A549 (cell line): ENCODE measurements at regions not wholly inside any gene's neighbourhood (a gene's known extent, or its start where the extent isn't known, plus 50 kb on each side); places are given as distances from the start of the nearest gene placed in this dataset.

Experiments used
- ATAC-seq, 2 experiments: fragments of 200-7000 bp in 1 of 2; fragments of >200 bp in 1 of 2; cut with Nextera tagmentation in 1 of 2; cut with Tn5 transposase in 1 of 2; 3 replicates each; pipeline versions ENCODE4 v1.8.0 to v1.9.1; 2018 to 2020; ENCODE audit warnings: mild to moderate bottlenecking in 1 of 2, moderate library complexity in 1 of 2
- CTCF ChIA-PET: fragments of 300-600 bp; sonication (Branson Sonifier 250); formaldehyde crosslinking; extraction: SDS; loops from one replicate; lab custom pipeline; 2021; ENCODE audit warnings: antibody characterized with exemption, inconsistent platforms; lab: Yijun Ruan, JAX
- POLR2A ChIA-PET: fragments of 350-600 bp; formaldehyde crosslinking; extraction: SDS; loops from one replicate; lab custom pipeline; 2021; ENCODE audit warnings: antibody characterized with exemption, inconsistent platforms; lab: Yijun Ruan, JAX
- DNase-seq, 2 experiments: peaks; one replicate each; pipeline versions ENCODE4 v3.0.0 to v3.0.0-alpha.2; 2011 to 2016; ENCODE audit warnings: low read depth in 1 of 2, low spot score in 1 of 2
- FAIRE-seq: peaks from 2 replicates; lab custom pipeline; 2011; peaks lifted over from hg19 to GRCh38; lab: Jason Lieb, UNC
- H3K27ac ChIP-seq, 2 experiments: fragments of >200 bp; sonication (Bioruptor Twin); formaldehyde crosslinking; 3 replicates each; pipeline ENCODE4 v1.5.1; 2016 to 2017
- H3K4me1 ChIP-seq: fragments of >200 bp; sonication (Bioruptor Twin); formaldehyde crosslinking; 3 replicates; pipeline ENCODE4 v1.6.1; 2016
- H3K4me2 ChIP-seq: fragments of >200 bp; sonication (Bioruptor Twin); formaldehyde crosslinking; 3 replicates; pipeline ENCODE4 v1.6.1; 2016
- H3K4me3 ChIP-seq: fragments of >200 bp; sonication (Bioruptor Twin); formaldehyde crosslinking; 3 replicates; pipeline ENCODE4 v1.5.1; 2016
- H3K9me3 ChIP-seq: fragments of >200 bp; sonication (Bioruptor Twin); formaldehyde crosslinking; 3 replicates; pipeline ENCODE4 v1.6.1; 2016
- CBX2 ChIP-seq: fragments of 200-600 bp; sonication (generic); IDR thresholded peaks from 2 replicates; pipeline ENCODE4 v1.6.1; 2016; ENCODE audit warnings: low read depth, mild to moderate bottlenecking, borderline replicate concordance
- CBX8 ChIP-seq: fragments of 200-600 bp; sonication (generic); IDR thresholded peaks from 2 replicates; pipeline ENCODE4 v1.6.1; 2016
- CHD2 ChIP-seq: fragments of 150-350 bp; IDR thresholded peaks from 2 replicates; pipeline ENCODE4 v1.6.1; 2014; ENCODE audit warnings: low read length; ENCODE audit not compliant: partially characterized antibody
- CTCF ChIP-seq: fragments of >200 bp; sonication (Bioruptor Twin); formaldehyde crosslinking; IDR thresholded peaks from 3 replicates; pipeline ENCODE4 v1.5.1; 2016
- EHMT2 ChIP-seq: fragments of 200-600 bp; sonication (generic); IDR thresholded peaks from 2 replicates; pipeline ENCODE4 v1.6.1; 2016; ENCODE audit warnings: antibody characterized with exemption, low read depth, mild to moderate bottlenecking, moderate library complexity
- ELK1 ChIP-seq: fragments of 150-350 bp; IDR thresholded peaks from 2 replicates; pipeline ENCODE4 v1.6.1; 2014; ENCODE audit warnings: low read depth, mild to moderate bottlenecking, low read length
- FOSL2 ChIP-seq, 2 experiments: fragments of 450-650 bp in 1 of 2; fragments of >200 bp in 1 of 2; sonication (Bioruptor Twin) in 1 of 2; formaldehyde crosslinking; IDR thresholded peaks; 2 replicates each; pipeline versions ENCODE4 v1.5.0 to v1.6.1; 2016 to 2020; ENCODE audit warnings: mild to moderate bottlenecking in 1 of 2, moderate library complexity in 1 of 2
- FOXS1 ChIP-seq: fragments of 250-450 bp; sonication (Bioruptor Pico); IDR thresholded peaks from 2 replicates; pipeline ENCODE4 v1.5.0; 2020; ENCODE audit warnings: mild to moderate bottlenecking, moderate library complexity
- GATA3 ChIP-seq: IDR thresholded peaks from 2 replicates; pipeline ENCODE4 v1.6.1; 2012; ENCODE audit warnings: borderline replicate concordance
- HEYL ChIP-seq: fragments of 250-450 bp; sonication (Bioruptor Pico); IDR thresholded peaks from 2 replicates; pipeline ENCODE4 v1.8.0; 2021; ENCODE audit warnings: mild to moderate bottlenecking, moderate library complexity
- HOXA7 ChIP-seq: fragments of 250-450 bp; sonication (Bioruptor Pico); IDR thresholded peaks from 2 replicates; pipeline ENCODE4 v1.5.0; 2020; ENCODE audit warnings: mild to moderate bottlenecking, moderate library complexity
- HOXB5 ChIP-seq: fragments of 250-450 bp; sonication (Bioruptor Pico); IDR thresholded peaks from 2 replicates; pipeline ENCODE4 v1.5.0; 2020; ENCODE audit warnings: mild to moderate bottlenecking, moderate library complexity
- JUNB ChIP-seq: fragments of >200 bp; sonication (Bioruptor Twin); formaldehyde crosslinking; IDR thresholded peaks from 2 replicates; pipeline ENCODE4 v1.6.1; 2016
- MAFK ChIP-seq: fragments of 450-650 bp; IDR thresholded peaks from 2 replicates; pipeline ENCODE4 v1.6.1; 2014; ENCODE audit not compliant: partially characterized antibody
- MAX ChIP-seq: IDR thresholded peaks from 2 replicates; pipeline ENCODE4 v1.6.1; 2012
- MYC ChIP-seq: IDR thresholded peaks from 2 replicates; pipeline ENCODE4 v1.6.1; 2012; ENCODE audit warnings: mild to moderate bottlenecking, inconsistent platforms, low read length, improper control_type of control experiment, borderline replicate concordance
- NFE2L2 ChIP-seq: fragments of 150-350 bp; conservative IDR thresholded peaks from 2 replicates; pipeline ENCODE4 v1.6.1; 2014; ENCODE audit warnings: low read length
- POLR2A ChIP-seq: IDR thresholded peaks from 2 replicates; pipeline ENCODE4 v1.6.1; 2012; ENCODE audit warnings: mild to moderate bottlenecking, low read length
- POLR2AphosphoS2 ChIP-seq: conservative IDR thresholded peaks from 2 replicates; pipeline ENCODE4 v1.6.1; 2012; ENCODE audit warnings: low read length, improper control_type of control experiment, inconsistent platforms
- RAD21 ChIP-seq, 2 experiments: fragments of >200 bp in 1 of 2; sonication (Bioruptor Twin) in 1 of 2; formaldehyde crosslinking in 1 of 2; IDR thresholded peaks in 1 of 2; conservative IDR thresholded peaks in 1 of 2; 2 replicates in 1 of 2; 3 replicates in 1 of 2; pipeline ENCODE4 v1.6.1; 2012 to 2018; ENCODE audit warnings: inconsistent platforms in 1 of 2
- RARB ChIP-seq: fragments of 250-450 bp; sonication (Bioruptor Pico); IDR thresholded peaks from 2 replicates; pipeline ENCODE4 v1.8.0; 2021; ENCODE audit warnings: mild to moderate bottlenecking, moderate library complexity
- SMC3 ChIP-seq: fragments of >200 bp; sonication (Bioruptor Twin); formaldehyde crosslinking; IDR thresholded peaks from 3 replicates; pipeline ENCODE4 v1.6.1; 2018; ENCODE audit warnings: inconsistent platforms
- SREBF2 ChIP-seq: fragments of 450-650 bp; IDR thresholded peaks from 2 replicates; pipeline ENCODE4 v1.6.1; 2014; ENCODE audit warnings: mild to moderate bottlenecking, moderate library complexity
- TFCP2L1 ChIP-seq: fragments of 250-450 bp; sonication (Bioruptor Pico); IDR thresholded peaks from 2 replicates; pipeline ENCODE4 v1.5.0; 2021; ENCODE audit warnings: mild to moderate bottlenecking
- TP53 ChIP-seq: fragments of 250-450 bp; sonication (Bioruptor Pico); IDR thresholded peaks from 2 replicates; pipeline ENCODE4 v1.5.0; 2021; ENCODE audit warnings: mild to moderate bottlenecking, moderate library complexity
- ZC3H11A ChIP-seq: fragments of 450-650 bp; IDR thresholded peaks from 2 replicates; pipeline ENCODE4 v1.6.1; 2014; ENCODE audit warnings: antibody characterized with exemption, mild to moderate bottlenecking
- WGBS: methylation state at CpG from one replicate; pipeline ENCODE4 v1.1.6; 2017; ENCODE audit errors: missing lambda C conversion rate; 5-methylcytosine and 5-hydroxymethylcytosine counted together
- TF ChIP-seq, protein P1 (sequence below): fragments of 450-650 bp; IDR thresholded peaks from 2 replicates; pipeline ENCODE4 v1.6.1; 2014; ENCODE audit warnings: antibody characterized with exemption
- TF ChIP-seq, protein P2 (sequence below): fragments of 250-450 bp; sonication (Bioruptor Pico); IDR thresholded peaks from 2 replicates; pipeline ENCODE4 v1.5.0; 2020; ENCODE audit warnings: low read depth, mild to moderate bottlenecking, moderate library complexity

DNA sequence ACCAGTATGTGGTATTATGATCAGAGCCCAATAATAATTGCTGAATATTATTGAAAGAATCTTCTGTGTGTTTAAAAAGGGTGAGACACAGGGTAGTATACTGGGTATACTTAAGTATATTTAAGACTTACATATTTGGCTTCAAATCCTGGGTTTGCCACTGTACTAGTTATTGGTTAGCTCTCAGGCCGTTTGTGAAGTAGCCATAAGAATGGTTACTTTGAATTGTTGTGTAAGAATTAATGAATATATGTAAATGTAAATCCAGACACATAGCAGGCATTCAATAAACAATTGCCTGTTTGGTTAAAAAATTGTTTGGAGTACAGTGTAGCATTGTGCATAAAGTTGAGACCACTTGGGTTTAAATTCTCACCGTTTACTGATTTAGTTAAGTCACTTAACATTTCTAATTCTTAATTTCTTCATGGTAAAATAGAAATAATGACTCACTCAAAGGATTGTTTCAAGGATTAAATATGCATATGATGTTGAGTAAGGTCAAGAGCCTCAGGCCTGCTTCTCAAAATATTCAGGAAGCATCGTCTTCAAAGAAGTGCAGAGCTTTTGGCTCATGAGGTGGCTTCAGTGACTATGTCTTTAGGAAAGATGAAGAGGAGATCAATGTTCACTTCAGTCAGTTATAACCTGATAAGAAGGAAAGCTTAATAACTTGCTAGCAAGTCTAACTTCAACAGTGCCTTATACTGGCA lies 207.9 kb upstream of the NT5C1B start:
- TF ChIP-seq POLR2AphosphoS2, result no peak
- TF ChIP-seq FOXS1, result no peak
- TF ChIP-seq POLR2A, result no peak
- TF ChIP-seq SMC3, result no peak
- no peak for TF ChIP-seq CBX2
- TF ChIP-seq ZC3H11A, result no peak
- no peak for TF ChIP-seq MYC
- no peak for TF ChIP-seq TP53 (CRISPR knock-in tag)
- TF ChIP-seq NFE2L2, result no peak
- no peak for TF ChIP-seq CBX8
- no peak for TF ChIP-seq MAFK
- no peak for TF ChIP-seq HOXB5 (CRISPR knock-in tag)
- TF ChIP-seq RAD21 (conservative IDR thresholded peaks at IDR 0.05 in 1 of 2, IDR thresholded peaks at IDR 0.05 in 1 of 2), result no peak
- TF ChIP-seq, protein P1, sequence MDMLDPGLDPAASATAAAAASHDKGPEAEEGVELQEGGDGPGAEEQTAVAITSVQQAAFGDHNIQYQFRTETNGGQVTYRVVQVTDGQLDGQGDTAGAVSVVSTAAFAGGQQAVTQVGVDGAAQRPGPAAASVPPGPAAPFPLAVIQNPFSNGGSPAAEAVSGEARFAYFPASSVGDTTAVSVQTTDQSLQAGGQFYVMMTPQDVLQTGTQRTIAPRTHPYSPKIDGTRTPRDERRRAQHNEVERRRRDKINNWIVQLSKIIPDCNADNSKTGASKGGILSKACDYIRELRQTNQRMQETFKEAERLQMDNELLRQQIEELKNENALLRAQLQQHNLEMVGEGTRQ, result no peak
- no peak for TF ChIP-seq ELK1
- TF ChIP-seq, protein P2, sequence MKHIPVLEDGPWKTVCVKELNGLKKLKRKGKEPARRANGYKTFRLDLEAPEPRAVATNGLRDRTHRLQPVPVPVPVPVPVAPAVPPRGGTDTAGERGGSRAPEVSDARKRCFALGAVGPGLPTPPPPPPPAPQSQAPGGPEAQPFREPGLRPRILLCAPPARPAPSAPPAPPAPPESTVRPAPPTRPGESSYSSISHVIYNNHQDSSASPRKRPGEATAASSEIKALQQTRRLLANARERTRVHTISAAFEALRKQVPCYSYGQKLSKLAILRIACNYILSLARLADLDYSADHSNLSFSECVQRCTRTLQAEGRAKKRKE, result no peak

DNA sequence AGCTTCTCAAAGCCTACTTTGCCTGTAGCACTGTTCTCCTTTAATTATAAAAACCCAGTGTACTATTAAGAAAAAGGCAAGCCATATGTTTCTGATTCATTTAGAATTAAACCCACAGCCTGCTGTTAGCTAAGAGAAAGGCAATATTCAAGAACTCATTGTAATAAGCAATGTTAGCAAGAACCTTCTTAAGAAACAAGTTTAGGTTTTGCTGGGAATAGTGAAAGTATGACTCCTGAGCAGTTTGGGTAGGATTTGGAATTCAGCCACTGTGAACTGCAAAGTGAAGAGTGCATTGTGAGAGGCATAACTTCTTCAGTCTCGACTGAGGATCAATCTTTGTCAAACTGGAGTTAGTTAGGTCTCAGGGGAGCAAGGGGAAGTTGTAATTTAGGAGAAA lies 206.5 kb upstream of the NT5C1B start:
- no peak overlapping the region for H3K4me3 ChIP-seq
- no peak for FAIRE-seq
- H3K9me3 ChIP-seq, result no peaks in the 10 kb centered on the region
- POLR2A ChIA-PET, result no interaction called here
- CTCF ChIA-PET, result interaction anchor here (1.2 kb wide), 1 partner anchor 13 kb away, joined by 3 read pairs; no protein-coding TSS in a partner anchor
- H3K4me1 ChIP-seq, result no peaks in the 10 kb centered on the region
- DNase-seq, result no peak
- 4% methylated on average over 1 of the region's 1 CpG for WGBS
- ATAC-seq, result no peak
- no peak for TF ChIP-seq HEYL (CRISPR knock-in tag)
- TF ChIP-seq CHD2, result no peak
- no peak for TF ChIP-seq SREBF2
- no peak for TF ChIP-seq CTCF
- no peak for TF ChIP-seq RARB (CRISPR knock-in tag)
- TF ChIP-seq HOXA7, result no peak
- no peak for TF ChIP-seq RAD21 (conservative IDR thresholded peaks at IDR 0.05 in 1 of 2, IDR thresholded peaks at IDR 0.05 in 1 of 2)
- TF ChIP-seq TFCP2L1, result no peak
- no peak for TF ChIP-seq FOSL2 (IDR thresholded peaks at IDR 0.05)
- no peak for TF ChIP-seq FOSL2 (CRISPR knock-in tag; IDR thresholded peaks at IDR 0.05)
- TF ChIP-seq GATA3, result no peak
- no peak for TF ChIP-seq MAX
- no peak for TF ChIP-seq JUNB
- TF ChIP-seq SMC3, result no peak
- no peak for TF ChIP-seq EHMT2
- TF ChIP-seq, all 56 proteins: peak for 0
- no peak overlapping the region for H3K27ac ChIP-seq
- H3K4me2 ChIP-seq, result no peak overlapping the region

More for the DNA sequence above, 207.9 kb upstream of the NT5C1B start:
- POLR2A ChIA-PET, result no interaction called here
- Histone ChIP-seq H3K4me2 (no peak overlapping the region), H3K27ac (no peak overlapping the region), H3K4me1 (no peaks in the 10 kb centered on the region), H3K4me3 (no peak overlapping the region), H3K9me3 (no peaks in the 10 kb centered on the region)
- WGBS, result 47% methylated on average over 3 of the region's 3 CpGs
- CTCF ChIA-PET, result no interaction called here
- DNase-seq (no peak), FAIRE-seq (no peak), ATAC-seq (no peak)
